IMR-90 (cell line): ENCODE measurements at regions not wholly inside any gene's neighbourhood (a gene's known extent, or its start where the extent isn't known, plus 50 kb on each side); places are given as distances from the start of the nearest gene placed in this dataset.

Source experiments
- ATAC-seq: fragments of 200-7000 bp; cut with Tn5 transposase; 2 replicates; pipeline ENCODE4 v1.9.1; 2020; ENCODE audit warnings: low read depth, mild to moderate bottlenecking, moderate library complexity
- BruUV-seq: library from RNA; stranded (reverse); fragments of 400-500 nt; replicated peaks from 2 replicates; lab custom pipeline; 2021; lab: Mats Ljungman, UMichigan
- CTCF ChIA-PET: fragments of 300-600 bp; formaldehyde crosslinking; extraction: SDS; loops from one replicate; lab custom pipeline; 2021; ENCODE audit warnings: antibody characterized with exemption; lab: Yijun Ruan, JAX
- POLR2A ChIA-PET: fragments of 300-600 bp; sonication (Branson Sonifier 250); formaldehyde crosslinking; loops from one replicate; lab custom pipeline; 2022; ENCODE audit warnings: antibody characterized with exemption; ENCODE audit not compliant: unreplicated experiment; lab: Charles Lee
- DNase-seq: peaks from one replicate; pipeline ENCODE4 v3.0.0; 2013
- H2AFZ ChIP-seq: replicated peaks from 2 replicates; pipeline ENCODE3; 2013; ENCODE audit warnings: low read length, mild to moderate bottlenecking; ENCODE audit not compliant: poor library complexity
- H2AK5ac ChIP-seq: 2 replicates; pipeline ENCODE4 v1.6.1; 2013; ENCODE audit warnings: low read depth, low read length, inconsistent platforms
- H2AK9ac ChIP-seq: replicated peaks from 2 replicates; pipeline ENCODE3; 2013; ENCODE audit warnings: mild to moderate bottlenecking, low read depth, low read length, moderate library complexity; ENCODE audit not compliant: poor library complexity
- H2BK120ac ChIP-seq: 2 replicates; pipeline ENCODE4 v1.6.1; 2013; ENCODE audit warnings: low read depth, low read length, inconsistent platforms
- H2BK15ac ChIP-seq: 3 replicates; pipeline ENCODE4 v1.6.1; 2013; ENCODE audit warnings: low read depth, low read length, inconsistent platforms
- H2BK20ac ChIP-seq: 2 replicates; pipeline ENCODE4 v1.6.1; 2013; ENCODE audit warnings: low read depth, mild to moderate bottlenecking, inconsistent platforms, low read length, moderate library complexity
- H2BK5ac ChIP-seq: 2 replicates; pipeline ENCODE4 v1.6.1; 2013; ENCODE audit warnings: mild to moderate bottlenecking, low read depth, low read length, inconsistent platforms; ENCODE audit not compliant: poor library complexity, severe bottlenecking
- H3K14ac ChIP-seq: replicated peaks from 2 replicates; pipeline ENCODE4 v1.6.1; 2013; ENCODE audit warnings: low read depth, low read length, inconsistent platforms
- H3K18ac ChIP-seq: 2 replicates; pipeline ENCODE4 v1.6.1; 2013; ENCODE audit warnings: low read depth, low read length, control low read depth
- H3K23ac ChIP-seq: 2 replicates; pipeline ENCODE4 v1.6.1; 2013; ENCODE audit warnings: low read depth, low read length, inconsistent platforms
- H3K27ac ChIP-seq: 2 replicates; pipeline ENCODE4 v1.5.1; 2013; ENCODE audit warnings: mild to moderate bottlenecking, control low read depth, low read length; ENCODE audit not compliant: insufficient read depth
- H3K27me3 ChIP-seq: 2 replicates; pipeline ENCODE4 v1.6.1; 2013; ENCODE audit warnings: low read length; ENCODE audit not compliant: control insufficient read depth, insufficient read depth
- H3K36me3 ChIP-seq: 2 replicates; pipeline ENCODE4 v1.6.1; 2013; ENCODE audit warnings: low read length, mixed read lengths; ENCODE audit not compliant: control insufficient read depth, insufficient read depth
- H3K4ac ChIP-seq: 2 replicates; pipeline ENCODE4 v1.6.1; 2013; ENCODE audit warnings: low read depth, low read length, inconsistent platforms
- H3K4me1 ChIP-seq: 2 replicates; pipeline ENCODE4 v1.6.1; 2013; ENCODE audit warnings: low read length, mixed read lengths; ENCODE audit not compliant: control insufficient read depth, insufficient read depth
- H3K4me2 ChIP-seq: 2 replicates; pipeline ENCODE4 v1.6.1; 2013; ENCODE audit warnings: low read depth, mild to moderate bottlenecking, control low read depth, low read length, moderate library complexity
- H3K4me3 ChIP-seq: 2 replicates; pipeline ENCODE4 v1.5.1; 2013; ENCODE audit warnings: low read depth, mild to moderate bottlenecking, control low read depth, low read length, moderate library complexity; ENCODE audit not compliant: insufficient read depth
- H3K56ac ChIP-seq: 2 replicates; pipeline ENCODE4 v1.6.1; 2013; ENCODE audit warnings: low read length, inconsistent platforms; ENCODE audit not compliant: insufficient read depth; ENCODE audit errors: extremely low read depth
- H3K79me1 ChIP-seq, 2 experiments: 2 replicates each; pipeline ENCODE4 v1.6.1; 2013; ENCODE audit warnings: low read length in 2 of 2, inconsistent platforms in 1 of 2, low read depth in 1 of 2
- H3K9ac ChIP-seq: 2 replicates; pipeline ENCODE4 v1.6.1; 2013; ENCODE audit warnings: low read depth, low read length, control low read depth
- H3K9me1 ChIP-seq: 2 replicates; pipeline ENCODE4 v1.6.1; 2013; ENCODE audit warnings: low read length, inconsistent platforms; ENCODE audit not compliant: insufficient read depth
- H3K9me3 ChIP-seq: 2 replicates; pipeline ENCODE4 v1.6.1; 2013; ENCODE audit warnings: low read length; ENCODE audit not compliant: control insufficient read depth, insufficient read depth
- H4K20me1 ChIP-seq: 2 replicates; pipeline ENCODE4 v1.6.1; 2013; ENCODE audit warnings: low read length, inconsistent platforms; ENCODE audit not compliant: insufficient read depth
- H4K5ac ChIP-seq: 2 replicates; pipeline ENCODE4 v1.6.1; 2013; ENCODE audit warnings: mild to moderate bottlenecking, low read depth, low read length, control low read depth
- H4K8ac ChIP-seq, 2 experiments: 2 replicates each; pipeline ENCODE4 v1.6.1; 2013; ENCODE audit warnings: low read depth in 2 of 2, low read length in 2 of 2, control low read depth in 1 of 2, inconsistent platforms in 1 of 2
- H4K91ac ChIP-seq: 2 replicates; pipeline ENCODE4 v1.6.1; 2013; ENCODE audit warnings: low read depth, low read length, inconsistent platforms; ENCODE audit not compliant: insufficient read depth
- CEBPB ChIP-seq: IDR thresholded peaks from 2 replicates; pipeline ENCODE4 v1.6.1; 2012; ENCODE audit warnings: low read depth, low read length, improper control_type of control experiment
- CTCF ChIP-seq: conservative IDR thresholded peaks from 2 replicates; pipeline ENCODE4 v1.5.1; 2012; ENCODE audit warnings: mild to moderate bottlenecking, low read depth, low read length, improper control_type of control experiment
- FOS ChIP-seq: fragments of 150-350 bp; IDR thresholded peaks from 2 replicates; pipeline ENCODE4 v1.6.1; 2016; ENCODE audit warnings: low read depth, low read length
- MAZ ChIP-seq: IDR thresholded peaks from 2 replicates; pipeline ENCODE4 v1.6.1; 2012; ENCODE audit warnings: low read depth, mild to moderate bottlenecking, low read length, improper control_type of control experiment, moderate library complexity, borderline replicate concordance
- NFE2L2 ChIP-seq: fragments of 150-350 bp; IDR thresholded peaks from 2 replicates; pipeline ENCODE4 v1.6.1; 2016; ENCODE audit warnings: low read depth, mild to moderate bottlenecking, low read length
- RCOR1 ChIP-seq: IDR thresholded peaks from 2 replicates; pipeline ENCODE4 v1.6.1; 2012; ENCODE audit warnings: mild to moderate bottlenecking, low read length, improper control_type of control experiment; ENCODE audit not compliant: insufficient replicate concordance
- RFX5 ChIP-seq: IDR thresholded peaks from 2 replicates; pipeline ENCODE4 v1.8.0; 2012; ENCODE audit warnings: low read depth, mild to moderate bottlenecking, low read length, moderate library complexity
- SMC3 ChIP-seq: fragments of 150-350 bp; IDR thresholded peaks from 2 replicates; pipeline ENCODE4 v1.6.1; 2016; ENCODE audit warnings: low read depth, mild to moderate bottlenecking, antibody characterized with exemption, low read length, moderate library complexity
- USF2 ChIP-seq: fragments of 150-350 bp; IDR thresholded peaks from 2 replicates; pipeline ENCODE4 v1.6.1; 2017; ENCODE audit warnings: mild to moderate bottlenecking, antibody characterized with exemption, low read length, low read depth
- WGBS, 2 experiments: methylation state at CpG; one replicate each; pipeline versions ENCODE4 v1.1.5 to v1.1.7; 2013; ENCODE audit warnings: missing lambda C conversion rate in 2 of 2; ENCODE audit not compliant: insufficient read length in 1 of 2; ENCODE audit errors: extremely low coverage in 2 of 2; 5-methylcytosine and 5-hydroxymethylcytosine counted together
- dilution Hi-C: fragments of 300-500 bp; cut with HindIII; formaldehyde crosslinking; loops from one replicate; pipeline ENCODE4 v1.14.3; 2018; ENCODE audit warnings: low sequenced_read_pairs; ENCODE audit not compliant: unreplicated experiment
- in situ Hi-C: fragments of 300-500 bp; cut with MboI; formaldehyde crosslinking; loops from 3 replicates; pipeline ENCODE4 v1.14.3; 2019; ENCODE audit warnings: low sequenced_read_pairs, inconsistent platforms, mixed read lengths
- intact Hi-C: fragments of 100-400 bp; cut with micrococcal nuclease; formaldehyde crosslinking; loops from 2 replicates; pipeline ENCODE4 v1.10.0; 2022

GRCh38 chr5:126220725-126221124 lies 202.5 kb upstream of the GRAMD2B start:
- BruUV-seq, result no TSS peak

More at GRCh38 chr5:126220725-126221124, 202.5 kb upstream of the GRAMD2B start:
- H4K91ac ChIP-seq, result no peak overlapping the region
- H3K9me1 ChIP-seq, result no peaks in the 10 kb centered on the region
- H2BK15ac ChIP-seq, result no peak overlapping the region
- in situ Hi-C loops, result no loop called here
- H2AK9ac ChIP-seq, result no peak overlapping the region
- dilution Hi-C loops, result no loop called here
- no peak overlapping the region for H2BK20ac ChIP-seq
- no peak overlapping the region for H3K4me2 ChIP-seq
- H2AFZ ChIP-seq, result no peak overlapping the region
- no peaks in the 10 kb centered on the region for H3K36me3 ChIP-seq
- 87% methylated on average over 3 of the region's 11 CpGs; no CpG with 5 or more reads in 1 of the 2 experiments for WGBS, 2 experiments
- no peaks in the 10 kb centered on the region for H3K27me3 ChIP-seq
- intact Hi-C loops, result no loop called here
- ATAC-seq (no peak), DNase-seq (no peak)
- no peak overlapping the region for H2AK5ac ChIP-seq
- no peak overlapping the region for H4K5ac ChIP-seq
- H3K56ac ChIP-seq, result no peak overlapping the region
- H2BK5ac ChIP-seq, result no peak overlapping the region
- H3K18ac ChIP-seq, result no peak overlapping the region
- H3K23ac ChIP-seq, result no peak overlapping the region
- CTCF ChIA-PET, result no interaction called here
- no peak overlapping the region for H4K8ac ChIP-seq
- H3K4ac ChIP-seq, result no peak overlapping the region
- no peaks in the 10 kb centered on the region for H4K20me1 ChIP-seq
- no peak overlapping the region for H3K4me3 ChIP-seq
- no peak overlapping the region for H3K14ac ChIP-seq
- no peak overlapping the region for H2BK120ac ChIP-seq
- H3K4me1 ChIP-seq, result no peaks in the 10 kb centered on the region
- H3K79me1 ChIP-seq, result no peaks in the 10 kb centered on the region
- H3K27ac ChIP-seq, result no peak overlapping the region
- peaks cover 2% of the 10 kb centered on the region; the same call in 1 of the 2 replicates for H3K9me3 ChIP-seq
- no peak for TF ChIP-seq MAZ
- TF ChIP-seq CTCF, result no peak
- no peak for TF ChIP-seq FOS
- TF ChIP-seq RCOR1, result no peak
- TF ChIP-seq NFE2L2, result no peak
- TF ChIP-seq RFX5, result no peak
- no peak for TF ChIP-seq USF2
- no peak for TF ChIP-seq SMC3
- no peak for TF ChIP-seq CEBPB
- no peak overlapping the region for H3K9ac ChIP-seq
- POLR2A ChIA-PET, result interaction anchor here (0.6 kb wide), 1 partner anchor 555 kb away, joined by 4 read pairs; no protein-coding TSS in a partner anchor
